ENCODE measurements at regions not wholly inside any gene's neighbourhood (a gene's known extent, or its start where the extent isn't known, plus 50 kb on each side); places are given as distances from the start of the nearest gene placed in this dataset.

- DNase-seq (ENCODE audit: low read depth), result no peak
- no peak overlapping the region for H3K4me3 ChIP-seq (ENCODE audit: low read length)
- TF ChIP-seq CTCF (conservative IDR thresholded peaks at IDR 0.05; ENCODE audit: low read length), result no peak
These were observed 488.6 kb downstream of the METTL4 start for GRCh38 chr18:2082676-2083075.

GRCh38 chr18:2083691-2084090 is 487.6 kb downstream of the METTL4 start:
- no peak overlapping the region for H3K4me3 ChIP-seq (ENCODE audit: low read length)
- no peak for DNase-seq (ENCODE audit: low read depth)
- no peak for TF ChIP-seq CTCF (conservative IDR thresholded peaks at IDR 0.05; ENCODE audit: low read length)

DNA sequence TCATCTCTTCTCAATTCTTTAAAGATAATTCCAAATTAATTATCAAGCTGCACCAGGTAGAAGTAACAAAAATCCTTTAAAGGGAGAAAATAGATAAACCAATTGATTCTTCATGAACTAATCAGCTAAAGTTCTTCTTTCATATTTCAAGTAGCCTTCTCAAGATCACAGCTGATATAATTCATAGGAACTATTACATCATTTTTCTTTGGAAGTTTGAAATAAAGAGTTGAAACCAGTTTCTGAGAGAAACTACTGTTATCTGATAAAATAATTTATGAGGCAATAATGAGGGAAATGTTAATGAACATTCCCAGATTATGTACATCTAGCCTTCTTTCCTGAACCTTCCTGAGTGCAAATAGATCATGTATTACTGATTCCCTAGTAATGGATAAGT is 484.9 kb downstream of the METTL4 start:
- no peak for TF ChIP-seq CTCF (conservative IDR thresholded peaks at IDR 0.05; ENCODE audit: low read length)
- no peak for DNase-seq (ENCODE audit: low read depth)

GRCh38 chr18:2087877-2088673 is 483.2 kb downstream of the METTL4 start:
- DNase-seq (ENCODE audit: low read depth), result peak; percentile 53
- no peak for TF ChIP-seq CTCF (conservative IDR thresholded peaks at IDR 0.05; ENCODE audit: low read length)
- no peak overlapping the region for H3K4me3 ChIP-seq (ENCODE audit: low read length)

More for the DNA sequence above, 484.9 kb downstream of the METTL4 start:
- no peak overlapping the region for H3K4me3 ChIP-seq (ENCODE audit: low read length)

DNA sequence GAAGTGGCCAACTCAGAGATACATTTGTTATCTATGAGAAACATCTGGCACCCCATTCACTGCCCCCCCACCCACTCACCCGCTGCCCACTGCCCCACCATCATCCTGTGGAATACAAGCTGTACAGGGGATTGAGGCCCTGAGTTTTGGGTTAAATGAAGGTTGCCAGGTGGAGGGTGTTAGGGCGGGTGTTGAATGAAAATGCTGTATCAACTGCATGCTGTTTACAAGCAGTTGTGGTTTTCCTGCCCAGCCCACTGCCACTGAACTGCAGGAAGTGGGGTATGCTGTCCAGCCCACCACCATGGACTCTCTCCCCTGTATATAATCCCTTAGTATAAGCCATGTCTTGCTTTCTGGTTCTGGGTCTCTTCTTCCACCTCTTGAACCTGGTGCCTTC is 481.9 kb downstream of the METTL4 start:
- H3K4me3 ChIP-seq (ENCODE audit: low read length), result no peak overlapping the region
- DNase-seq (ENCODE audit: low read depth), result no peak
- TF ChIP-seq CTCF (conservative IDR thresholded peaks at IDR 0.05; ENCODE audit: low read length), result no peak

DNA sequence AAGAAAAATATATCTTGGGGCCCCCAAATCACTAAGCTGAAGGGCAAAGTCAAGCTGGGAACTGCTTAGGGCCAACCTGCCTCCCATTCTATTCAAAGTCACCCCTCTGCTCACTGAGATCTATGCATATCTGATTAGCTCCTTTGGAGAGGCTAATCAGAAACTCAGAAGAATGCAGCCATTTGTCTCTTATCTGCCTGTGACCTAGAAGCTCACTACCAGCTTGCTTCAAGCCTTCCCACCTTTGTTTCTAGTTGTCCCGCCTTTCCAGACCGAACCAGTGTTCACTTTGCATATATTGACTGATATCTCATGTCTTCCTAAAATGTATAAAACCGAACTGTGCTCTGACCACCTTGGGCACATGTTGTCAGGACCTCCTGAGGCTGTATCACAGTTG is 479.4 kb downstream of the METTL4 start:
- no peak for DNase-seq (ENCODE audit: low read depth)

More for the DNA sequence above, 479.4 kb downstream of the METTL4 start:
- H3K4me3 ChIP-seq (ENCODE audit: low read length), result no peak overlapping the region
- TF ChIP-seq CTCF (conservative IDR thresholded peaks at IDR 0.05; ENCODE audit: low read length), result no peak

Measured in AG10803 (cell line).